Fibroblast of upper back skin (primary cell): ENCODE measurements at regions not wholly inside any gene's neighbourhood (a gene's known extent, or its start where the extent isn't known, plus 50 kb on each side); places are given as distances from the start of the nearest gene placed in this dataset.

Experiments used
- DNase-seq: peaks from one replicate; pipeline ENCODE4 v3.0.0-alpha.2; 2013

DNA sequence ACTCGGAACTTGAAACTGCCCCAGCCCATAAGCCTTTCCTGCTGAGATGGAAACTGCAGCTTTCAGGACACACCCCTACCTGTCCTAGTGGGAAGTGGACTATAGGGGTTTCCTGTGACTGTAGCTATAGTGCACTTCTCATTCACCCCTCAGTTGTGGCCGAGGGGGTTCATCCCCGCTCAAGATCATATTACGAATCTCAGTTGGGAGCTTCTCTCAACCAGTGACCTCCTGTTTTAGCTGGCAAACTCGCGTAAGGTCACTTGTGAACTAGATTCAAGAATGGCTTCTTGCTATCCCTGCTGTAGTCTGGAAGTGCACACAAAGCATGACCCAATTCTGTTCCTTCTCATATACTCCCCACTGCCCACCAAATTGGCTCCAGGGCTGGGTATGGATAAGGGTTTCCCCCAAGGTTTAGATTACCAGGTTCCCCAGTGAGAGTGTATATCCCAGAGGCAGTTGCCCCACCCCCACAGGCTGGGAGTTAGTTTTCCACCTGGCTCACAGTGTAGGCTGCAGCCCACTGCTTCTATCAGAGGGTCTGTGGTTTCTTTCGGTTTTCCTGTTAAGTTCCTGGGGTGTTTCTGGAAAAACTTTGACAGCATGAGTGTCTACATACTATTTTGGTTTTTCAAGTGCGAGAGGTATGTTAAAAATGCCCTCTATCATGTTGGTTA, 812.9 kb downstream of the JRKL start:
- DNase-seq, result no peak

DNA sequence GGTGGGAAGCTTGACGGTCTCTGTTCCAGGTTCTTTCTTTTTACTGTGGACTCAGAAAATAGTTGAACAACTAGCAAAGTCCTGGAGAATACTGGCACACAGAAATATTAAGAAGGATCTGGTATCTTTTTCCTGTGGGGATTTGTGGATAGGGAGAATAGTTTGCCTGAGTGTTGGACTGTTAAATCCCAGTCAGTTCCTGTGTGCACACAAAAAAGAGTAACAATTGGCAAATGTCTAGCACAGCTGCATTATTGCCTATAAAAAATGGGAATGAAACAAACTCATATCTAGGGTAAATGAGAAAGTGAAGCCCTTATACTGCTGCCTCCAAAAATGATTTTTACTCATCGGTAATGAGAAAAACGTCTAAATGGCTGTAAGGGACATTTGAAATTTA, 828.2 kb downstream of the JRKL start:
- no peak for DNase-seq

DNA sequence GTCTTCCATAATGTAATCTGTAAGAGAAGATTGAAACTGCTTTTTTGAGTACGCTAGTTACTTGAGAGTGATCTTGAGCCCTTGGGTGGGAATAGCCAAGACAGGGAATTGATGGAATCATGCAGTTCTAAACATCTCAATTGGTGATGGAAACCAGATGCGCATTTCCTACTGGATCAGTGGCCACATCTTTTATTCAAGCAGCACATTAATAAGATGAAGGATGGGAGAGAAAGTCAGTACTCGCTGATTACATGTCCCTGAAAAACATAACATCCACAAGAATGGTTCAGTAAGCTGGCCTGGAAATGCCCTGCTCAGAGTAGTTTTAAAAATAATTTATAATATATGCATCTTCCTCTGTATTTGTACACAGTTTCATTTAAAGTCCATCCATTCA, 833.8 kb downstream of the JRKL start:
- no peak for DNase-seq

DNA sequence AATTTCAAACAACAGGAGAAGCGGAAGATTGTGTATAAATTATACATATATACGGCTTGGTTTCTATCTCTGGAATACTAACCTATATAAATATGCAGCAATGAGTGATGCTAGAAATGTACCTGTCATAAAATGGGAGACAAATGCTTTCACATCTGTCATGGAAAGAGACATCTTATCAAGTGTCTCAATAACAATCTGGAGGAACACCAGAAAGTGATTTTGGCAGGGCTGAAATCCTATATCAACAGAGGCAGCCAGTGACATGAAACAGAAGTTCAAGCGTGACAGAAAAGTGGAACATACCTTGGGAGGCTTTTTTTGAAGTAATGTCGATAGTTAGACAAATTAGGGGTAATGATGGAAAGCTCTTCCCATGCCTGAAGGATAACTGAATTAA, 834.6 kb downstream of the JRKL start:
- DNase-seq, result no peak

DNA sequence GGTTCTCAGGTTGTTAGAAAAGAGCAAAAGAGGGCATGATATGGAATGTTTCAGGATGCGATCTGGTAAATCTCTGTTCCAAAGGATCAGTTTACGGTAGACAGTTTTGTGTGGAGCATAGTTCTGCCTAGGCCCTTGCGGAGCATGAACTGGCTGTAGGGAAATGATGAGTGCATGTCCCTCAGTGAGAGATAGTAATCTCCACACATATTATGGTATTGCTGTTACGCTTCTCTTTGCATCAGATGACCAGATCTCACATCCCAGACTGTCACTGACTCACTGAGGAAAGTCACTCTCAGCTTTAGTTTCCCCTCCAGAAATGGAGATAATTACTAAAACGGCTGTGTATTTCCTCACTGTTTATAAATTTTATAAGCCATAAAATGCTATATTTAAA, 836.0 kb downstream of the JRKL start:
- DNase-seq, result no peak

DNA sequence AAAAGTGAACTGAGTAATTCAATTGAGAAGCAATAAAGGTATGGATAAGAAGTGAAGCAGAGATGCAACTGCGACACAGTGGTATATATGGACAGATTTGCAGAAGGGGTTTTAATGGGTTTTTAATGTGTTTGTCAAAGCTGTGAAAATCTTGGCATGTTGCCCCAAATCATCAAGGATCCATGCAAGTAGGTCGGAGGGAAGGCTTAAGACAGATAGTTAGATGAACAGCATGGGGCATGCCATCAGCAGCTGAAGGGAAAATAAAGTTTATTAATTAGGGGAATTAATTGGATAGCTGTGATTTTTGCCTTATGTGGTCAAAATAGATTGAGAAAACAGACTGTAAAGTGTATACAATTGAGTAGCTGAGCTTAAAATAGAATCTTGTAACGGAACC, 840.1 kb downstream of the JRKL start:
- DNase-seq, result no peak

DNA sequence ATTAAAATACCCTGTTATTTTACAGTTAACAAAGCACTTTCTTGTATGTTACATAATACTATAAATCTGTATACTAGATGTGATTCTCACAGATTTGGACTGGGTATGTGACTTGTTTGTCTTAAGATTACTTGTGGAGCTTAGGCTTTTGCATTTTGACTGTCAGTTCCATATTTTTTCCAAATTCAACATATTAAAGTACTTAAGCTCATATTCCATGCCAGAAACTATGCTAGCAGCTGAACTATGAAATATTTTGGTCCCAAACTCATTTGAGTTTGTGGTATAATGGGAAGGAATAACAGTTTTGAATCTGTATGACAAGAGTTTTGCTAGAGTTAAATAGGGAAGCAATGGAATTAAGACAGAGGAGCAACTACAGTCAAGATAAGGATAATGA, 841.4 kb downstream of the JRKL start:
- no peak for DNase-seq

DNA sequence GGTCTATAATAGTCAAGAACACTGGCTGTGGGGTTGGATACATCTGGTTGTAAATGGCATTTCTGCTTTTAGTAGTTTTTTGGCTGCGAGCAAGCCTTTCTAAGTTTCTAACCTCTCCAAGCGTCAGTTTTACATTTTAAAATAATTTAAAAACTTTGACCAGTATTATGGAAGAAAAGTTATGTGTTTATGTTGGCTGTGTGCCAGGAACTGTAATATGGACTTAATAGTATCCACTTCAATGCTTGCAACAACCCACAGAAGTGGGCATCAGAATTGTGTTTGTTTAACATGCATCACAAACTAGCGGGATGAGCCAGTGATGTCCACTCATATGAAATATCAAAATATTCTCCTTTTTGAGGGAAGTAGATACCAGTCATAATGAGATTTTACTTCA, 844.2 kb downstream of the JRKL start:
- DNase-seq, result no peak

DNA sequence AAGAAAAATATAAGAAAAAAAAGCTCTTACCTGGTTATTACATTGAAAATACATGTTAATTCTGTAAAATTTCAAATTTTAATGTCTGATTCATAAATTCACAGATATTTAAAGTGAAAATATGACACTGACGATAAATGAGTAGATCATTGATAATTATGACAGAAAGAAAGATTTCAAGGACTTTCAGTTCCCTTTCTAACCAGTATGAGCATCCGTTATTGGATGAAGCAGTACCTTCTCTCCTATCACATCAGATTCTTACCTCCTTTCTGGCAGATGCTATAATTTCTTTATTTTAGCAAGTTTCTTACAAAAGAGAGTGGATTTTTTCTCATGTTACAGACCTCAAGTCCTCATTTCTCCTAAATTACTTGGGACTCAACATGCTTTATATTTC, 847.3 kb downstream of the JRKL start:
- DNase-seq, result no peak

DNA sequence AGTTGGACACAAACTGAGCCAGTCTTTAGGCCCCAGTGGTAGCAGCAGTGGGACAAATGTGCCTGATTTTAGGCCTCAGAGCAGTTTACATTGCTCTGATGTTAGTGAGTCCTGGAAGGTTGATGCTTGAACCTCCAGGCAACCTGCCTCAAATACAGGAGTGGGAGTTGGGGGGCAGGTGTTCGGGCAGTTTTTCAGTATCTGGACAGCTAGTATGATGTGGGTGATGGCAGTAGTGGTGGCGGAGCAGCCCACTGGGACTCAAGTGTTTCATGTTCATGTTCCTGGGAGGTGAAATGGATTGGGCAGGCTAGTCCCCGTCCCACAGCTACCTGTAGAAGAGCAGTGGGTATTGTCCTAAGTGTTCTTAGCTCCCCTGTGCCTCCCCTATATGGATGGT, 857.8 kb downstream of the JRKL start:
- DNase-seq, result no peak

DNA sequence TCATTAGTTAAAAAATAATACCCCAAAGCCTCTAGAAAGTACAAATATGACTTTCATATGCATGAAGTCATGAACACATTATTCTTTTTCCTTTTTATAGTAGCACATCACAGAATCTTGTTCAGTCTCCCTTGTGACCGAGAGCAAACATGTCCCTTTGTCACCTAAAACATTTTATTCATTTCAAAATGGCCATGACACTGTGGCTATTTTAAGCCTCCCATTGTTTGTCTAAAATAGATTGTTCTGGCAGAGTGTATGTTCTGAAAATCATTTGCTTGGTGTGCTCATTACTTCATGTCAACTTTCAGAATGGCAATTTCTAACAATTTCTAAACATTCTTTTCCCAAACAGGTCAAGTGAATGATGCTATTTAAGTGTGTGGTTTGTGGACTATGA, 865.0 kb downstream of the JRKL start:
- DNase-seq, result no peak

DNA sequence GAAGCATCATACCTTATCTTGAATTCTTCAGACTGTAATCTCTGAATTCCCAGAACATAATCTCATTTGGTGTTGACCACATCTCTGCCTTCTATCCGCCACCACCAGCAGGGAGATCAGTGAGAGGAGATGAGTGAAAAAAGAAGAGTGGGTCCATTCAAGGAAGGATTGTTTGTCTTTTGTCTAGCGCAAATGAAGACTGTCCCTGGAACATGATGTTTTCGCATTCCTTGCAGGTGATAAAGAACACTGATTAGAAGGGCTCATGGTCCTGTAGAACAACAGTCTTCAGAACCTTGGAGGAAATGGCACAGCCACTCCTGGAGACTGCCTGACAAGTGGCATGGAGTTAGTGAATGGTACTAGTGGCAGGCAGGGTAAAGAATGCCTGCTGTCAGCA, 869.6 kb downstream of the JRKL start:
- DNase-seq, result no peak

DNA sequence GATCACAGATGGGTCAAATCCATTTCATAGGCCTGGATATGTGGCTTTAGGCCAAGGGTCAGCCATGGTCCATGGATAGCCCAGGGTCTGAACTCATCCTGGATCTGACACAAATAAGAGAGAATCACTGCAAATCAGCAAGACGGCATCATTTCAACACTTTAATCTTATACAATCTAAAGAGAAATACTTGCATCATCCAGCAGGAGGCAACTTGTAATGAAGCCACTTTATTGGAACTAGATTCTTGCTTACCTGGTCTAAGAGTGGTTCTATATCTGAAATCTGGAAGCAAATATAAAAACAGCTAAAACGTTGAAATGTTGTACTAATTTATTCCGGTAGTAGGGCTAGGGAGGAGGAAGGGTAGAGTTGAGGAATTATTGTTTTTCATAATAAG, 870.1 kb downstream of the JRKL start:
- DNase-seq, result no peak

DNA sequence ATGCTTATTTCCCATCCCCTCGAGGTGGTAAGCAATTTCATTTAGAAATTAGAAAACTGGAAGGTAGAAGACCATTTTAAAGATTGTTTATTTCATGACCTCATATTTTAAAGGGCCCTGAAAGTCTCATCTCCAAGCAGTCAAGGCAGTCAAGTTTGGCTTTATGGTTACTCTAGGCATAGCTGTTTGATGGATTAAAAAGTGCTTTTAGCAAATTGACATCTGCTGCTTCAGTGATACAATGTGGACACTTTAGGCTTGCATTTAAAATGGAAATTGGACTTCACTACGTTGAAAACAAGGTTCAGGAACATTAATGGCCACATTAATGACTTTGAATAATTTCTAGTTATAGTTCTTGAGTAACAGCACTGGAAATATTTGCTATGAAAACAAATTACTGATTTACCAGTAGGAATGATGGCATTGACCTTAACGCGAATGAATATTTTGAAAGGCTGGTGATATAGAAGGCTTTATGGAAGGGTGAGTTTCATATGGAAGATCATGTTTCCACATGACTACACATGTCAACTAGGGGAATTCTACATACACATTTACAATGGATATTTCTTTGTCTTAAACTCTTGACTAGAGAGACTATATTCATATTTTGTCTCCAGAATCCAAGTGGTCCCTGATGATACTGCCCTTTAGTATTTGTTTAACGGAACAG, 873.5 kb downstream of the JRKL start:
- DNase-seq, result no peak

DNA sequence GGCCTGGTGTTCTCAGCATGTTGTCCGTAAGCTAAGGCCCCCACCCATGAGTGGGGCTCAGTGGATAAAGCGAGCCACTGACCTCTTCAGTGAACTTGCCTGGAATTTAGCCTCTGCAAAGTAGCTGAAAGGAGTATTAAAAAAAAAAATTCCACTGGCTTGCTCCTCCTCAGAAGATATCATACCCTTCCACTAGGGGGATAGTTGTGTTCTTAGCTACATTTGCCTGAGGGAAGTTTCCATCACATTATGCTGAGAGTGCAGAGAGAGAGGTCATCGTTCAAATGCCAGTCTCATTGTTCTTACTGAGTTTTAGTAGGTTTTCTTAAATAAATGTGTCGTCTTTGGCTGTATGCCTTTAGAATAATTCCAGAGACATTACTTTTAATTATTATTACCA, 879.7 kb downstream of the JRKL start:
- DNase-seq, result no peak

DNA sequence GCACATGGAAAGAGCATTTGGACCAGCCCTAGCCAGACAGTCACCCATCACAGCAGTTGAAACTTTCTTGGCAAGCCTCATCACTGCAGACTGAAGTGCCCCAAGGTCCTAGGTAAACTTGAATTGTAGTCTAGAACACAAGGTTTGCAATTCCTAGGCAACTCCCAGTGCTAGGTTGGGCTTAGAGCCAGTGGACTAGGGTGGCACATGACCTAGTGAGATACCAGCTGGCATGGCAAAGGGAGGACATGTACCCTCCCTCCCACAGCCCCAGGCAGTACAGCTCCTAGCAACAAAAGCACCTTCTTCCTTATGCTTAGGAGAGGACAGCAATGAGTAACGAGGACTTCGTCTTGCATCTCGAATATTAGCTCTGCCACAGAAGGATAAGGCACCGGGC, 889.5 kb downstream of the JRKL start:
- no peak for DNase-seq

DNA sequence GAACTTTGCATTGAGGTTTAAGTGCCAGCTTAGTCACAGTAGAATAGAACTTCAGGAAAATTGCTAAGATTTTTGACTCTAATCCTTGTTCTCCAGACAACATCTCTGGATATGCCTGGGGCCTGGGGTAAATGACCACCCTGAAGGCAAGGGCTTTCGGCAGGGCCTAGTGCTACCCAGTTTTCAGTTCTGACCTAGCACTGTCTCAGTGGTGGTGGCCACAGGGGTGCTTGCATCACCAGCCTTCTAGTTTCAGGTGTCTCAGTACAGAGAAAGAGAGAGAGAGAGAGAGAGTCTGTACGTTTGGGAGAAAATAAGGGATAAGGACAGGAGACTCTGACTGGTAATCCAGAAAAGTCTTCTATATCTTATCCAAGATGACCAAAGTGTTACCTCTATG, 890.5 kb downstream of the JRKL start:
- no peak for DNase-seq

DNA sequence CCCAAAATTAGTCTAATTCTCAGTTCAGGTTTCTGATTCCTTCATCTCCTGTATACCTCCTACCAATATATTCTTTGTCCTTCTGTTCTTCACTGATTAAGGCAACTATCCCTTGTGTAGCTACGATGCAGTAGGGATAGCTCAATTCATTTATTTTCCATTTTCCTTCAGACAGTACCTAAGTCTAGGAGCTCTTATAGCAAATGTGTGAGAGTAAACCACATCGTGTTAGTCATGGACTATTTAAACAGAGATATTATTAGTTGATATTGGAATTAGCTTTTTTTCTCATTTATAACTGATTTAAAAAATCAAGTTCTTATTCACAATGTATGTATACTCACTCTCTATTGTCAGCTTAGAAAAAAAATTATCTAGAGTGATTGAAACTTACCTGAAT, 900.0 kb downstream of the JRKL start:
- DNase-seq, result no peak

DNA sequence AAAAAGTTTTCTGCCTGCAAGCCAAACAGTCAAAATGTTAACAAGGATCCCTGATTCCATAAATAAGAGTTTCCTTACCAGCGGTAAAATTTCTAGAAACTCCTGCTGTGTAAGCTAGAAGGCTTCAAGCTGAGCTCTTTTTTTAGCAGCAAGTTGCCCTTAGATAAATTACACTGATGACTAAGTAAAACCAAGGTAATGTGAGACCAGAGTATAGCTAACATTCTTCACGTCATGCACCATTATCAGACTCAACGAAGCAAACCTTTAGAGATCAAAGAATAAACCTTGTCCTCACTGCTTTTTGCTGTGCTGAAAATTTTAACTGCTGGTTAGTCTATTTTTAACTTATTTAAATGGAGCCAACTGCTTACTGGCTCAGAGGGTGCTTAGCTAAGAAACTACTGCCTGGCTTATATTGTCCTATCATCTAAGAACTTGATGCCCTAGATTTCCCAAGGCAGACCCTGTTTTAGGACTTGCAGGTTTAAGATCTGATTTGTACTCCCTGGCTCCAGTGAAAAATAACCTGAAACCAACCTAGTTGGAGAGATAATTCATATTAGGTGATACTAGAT, 900.7 kb downstream of the JRKL start:
- DNase-seq, result no peak

DNA sequence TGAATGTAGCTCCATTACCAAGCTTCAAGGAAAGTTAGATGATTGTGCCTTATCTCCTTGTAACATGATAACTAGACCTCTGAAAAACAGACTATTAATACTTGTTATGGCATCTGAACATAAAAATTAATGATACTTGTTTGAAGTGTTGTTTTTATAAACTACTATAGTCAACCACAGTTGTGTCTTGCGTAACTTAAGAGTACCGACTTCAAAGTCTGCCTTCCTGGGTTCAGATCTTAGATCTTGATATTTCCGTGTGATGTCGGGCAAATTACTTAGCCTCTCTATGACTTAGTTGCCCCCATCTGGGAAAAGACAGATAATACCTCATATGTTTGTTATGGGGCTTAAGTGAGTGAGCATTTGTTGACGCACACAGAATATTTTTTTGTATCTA, 906.5 kb downstream of the JRKL start:
- DNase-seq, result no peak

DNA sequence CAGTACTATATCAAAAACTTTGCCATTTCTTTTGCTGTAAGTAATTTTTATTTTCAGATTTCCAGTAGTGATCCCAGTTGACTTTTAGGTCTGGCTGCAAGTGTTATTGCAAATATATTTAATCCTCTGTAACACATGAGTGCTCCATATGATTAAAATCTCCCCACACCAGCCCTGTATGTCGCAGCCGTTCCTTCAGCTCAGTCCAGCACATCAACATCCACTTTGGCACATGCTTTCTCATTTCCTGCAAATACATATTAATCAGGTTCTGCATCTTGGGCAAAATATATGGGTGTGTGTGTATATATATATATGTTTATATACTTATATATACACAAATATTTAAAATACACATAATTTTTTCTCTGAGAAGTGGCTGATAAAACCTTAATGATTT, 919.5 kb downstream of the JRKL start:
- no peak for DNase-seq

DNA sequence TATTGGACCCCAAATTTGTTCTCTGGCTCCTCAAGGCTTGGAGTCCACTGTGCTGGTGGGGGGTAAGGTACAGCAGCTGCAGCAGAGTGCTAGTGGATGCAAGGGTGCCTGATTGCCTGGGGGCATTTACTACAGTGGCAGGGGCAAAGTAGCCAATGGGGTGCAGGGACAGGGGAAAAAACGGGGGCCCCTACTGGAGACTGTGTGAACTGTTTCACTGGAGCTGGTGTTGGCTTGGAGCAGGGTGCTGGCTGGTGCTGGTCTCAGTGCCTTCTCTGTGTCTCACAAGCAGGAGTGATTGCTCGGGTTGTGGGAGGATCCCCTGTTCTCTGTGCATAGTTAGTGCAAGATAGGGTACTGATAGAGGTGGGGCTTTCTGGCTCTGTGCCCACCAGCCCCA, 935.9 kb downstream of the JRKL start:
- DNase-seq, result no peak

DNA sequence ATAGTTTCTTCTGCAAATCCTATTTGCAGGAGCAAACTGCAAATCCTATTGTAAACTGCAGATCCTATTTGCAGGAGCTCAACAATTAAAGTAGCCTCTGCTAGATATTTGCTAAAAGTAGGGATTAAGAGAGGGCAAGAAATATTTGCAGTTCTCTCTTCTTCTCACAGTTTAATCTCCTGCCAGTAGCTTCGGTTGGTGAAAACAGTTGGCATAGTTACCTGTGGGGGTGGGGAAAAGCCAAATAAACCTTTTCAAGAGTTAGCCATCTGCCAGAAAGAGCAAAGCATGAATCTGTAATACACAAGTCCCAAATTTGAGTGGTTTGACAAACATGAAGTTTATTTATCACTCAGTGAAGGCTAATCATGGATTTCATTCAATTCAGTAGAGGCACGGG, 942.5 kb downstream of the JRKL start:
- DNase-seq, result no peak

DNA sequence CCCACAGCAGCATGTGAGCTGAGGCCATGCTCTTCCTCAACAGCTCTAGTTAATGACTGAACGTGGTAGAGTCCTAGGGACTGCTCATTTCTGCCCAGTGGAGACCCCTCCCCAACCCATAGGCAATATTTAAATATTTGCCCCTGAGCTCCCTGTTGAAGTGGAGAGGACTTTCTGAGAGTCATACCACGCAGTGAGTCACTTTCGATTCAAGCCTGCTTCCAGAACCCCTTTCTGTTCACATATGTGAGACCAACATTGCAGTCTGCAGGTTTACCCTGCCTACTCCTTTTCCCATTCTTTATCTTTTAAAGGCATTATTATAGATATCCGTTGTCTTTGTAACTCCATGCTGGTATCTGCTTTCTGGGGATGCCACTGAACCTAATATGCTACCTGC, 946.3 kb downstream of the JRKL start:
- DNase-seq, result no peak

DNA sequence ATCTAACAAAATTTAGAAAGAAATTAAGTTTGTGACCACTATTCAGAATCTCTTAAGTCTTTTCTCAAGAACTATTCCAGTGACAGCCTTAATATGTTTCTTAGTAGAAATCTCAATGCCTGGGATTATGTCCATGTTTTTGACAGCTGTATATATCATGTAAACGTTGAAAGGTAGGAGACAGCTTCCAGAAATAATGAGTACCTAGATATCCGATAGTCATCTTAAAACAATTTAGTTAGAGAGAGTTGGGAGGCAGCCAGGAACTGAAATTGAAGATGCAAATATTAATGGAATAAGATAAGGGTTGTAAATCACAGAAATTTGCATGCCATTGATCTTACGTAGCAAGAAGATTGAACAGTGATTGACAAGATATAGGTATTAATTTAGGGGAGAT, 955.2 kb downstream of the JRKL start:
- peak; percentile 28 for DNase-seq
